Amniotic epithelial cell (primary cell): ENCODE measurements at regions not wholly inside any gene's neighbourhood (a gene's known extent, or its start where the extent isn't known, plus 50 kb on each side); places are given as distances from the start of the nearest gene placed in this dataset.

ENCODE experiments used
- DNase-seq: peaks from one replicate; pipeline ENCODE4 v3.0.0-alpha.2; 2010; ENCODE audit warnings: low read depth

DNA sequence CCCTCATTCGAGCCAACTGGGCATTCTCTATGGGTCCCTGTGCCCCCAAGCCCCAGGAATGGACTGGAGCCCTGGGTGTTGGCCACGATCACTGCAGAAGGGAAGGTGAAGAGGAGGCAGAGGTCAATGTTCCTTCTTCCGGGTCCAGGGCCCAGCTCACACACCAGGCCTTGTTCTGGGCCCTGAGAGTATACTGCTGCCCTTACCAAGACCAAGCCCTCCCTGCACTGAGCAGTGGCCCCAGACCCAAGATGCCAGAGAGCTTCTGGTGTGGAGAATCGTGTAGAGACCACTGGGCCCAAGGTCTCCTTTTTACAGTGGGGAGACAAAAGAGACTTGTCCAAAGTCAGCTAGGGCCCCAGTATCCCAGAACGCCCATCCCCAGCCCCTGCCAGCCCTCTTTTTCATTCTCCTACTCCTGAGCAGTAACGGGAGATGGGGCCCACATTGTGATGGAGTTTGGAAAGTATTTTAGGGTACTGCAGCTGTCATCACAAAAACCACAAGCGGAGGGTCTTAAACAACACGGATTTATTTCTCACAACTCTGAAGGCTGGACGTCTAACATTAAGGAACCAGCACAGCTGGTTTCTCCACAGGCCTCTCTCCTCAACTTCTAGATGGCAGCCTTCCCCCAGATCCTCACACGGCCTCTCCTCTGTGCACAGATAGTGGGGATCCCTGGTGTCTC, 79.4 kb downstream of the PDGFA start:
- no peak for DNase-seq

DNA sequence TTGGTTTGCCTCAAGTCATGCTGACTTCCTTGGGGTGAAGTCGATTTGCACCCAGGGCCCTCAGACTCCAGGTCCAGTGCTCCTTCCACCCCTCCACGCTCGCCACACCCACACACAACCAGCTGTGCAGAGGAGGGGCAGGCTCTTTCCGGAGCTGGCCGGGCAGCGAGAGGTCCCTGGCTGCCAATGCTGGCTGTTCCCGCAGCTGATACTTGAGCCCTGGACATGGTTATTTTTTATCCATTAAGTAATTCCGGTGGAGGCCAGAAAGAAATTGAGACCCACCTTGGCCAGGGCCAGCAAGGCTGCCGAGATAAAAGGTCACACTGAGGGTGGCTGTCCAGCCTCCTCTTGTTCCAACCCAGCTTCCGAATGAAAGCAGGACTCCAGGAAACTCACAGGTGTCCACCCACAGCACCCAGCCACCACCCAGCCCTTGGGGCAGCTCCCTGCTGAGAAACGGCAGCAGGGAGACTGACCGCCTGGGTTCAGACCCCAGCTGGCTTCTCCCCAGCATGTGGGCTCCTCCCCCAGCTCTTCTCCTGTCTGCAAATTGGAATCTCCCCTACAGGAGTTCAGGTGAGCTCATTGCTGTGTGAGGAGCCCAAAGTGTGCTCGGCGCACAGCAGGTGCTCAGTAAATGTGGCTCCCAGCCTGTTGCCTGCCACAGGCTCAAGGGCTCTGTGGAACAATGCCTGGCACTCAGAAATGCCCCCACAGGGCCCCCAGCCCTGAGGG, 77.8 kb downstream of the PDGFA start:
- no peak for DNase-seq

DNA sequence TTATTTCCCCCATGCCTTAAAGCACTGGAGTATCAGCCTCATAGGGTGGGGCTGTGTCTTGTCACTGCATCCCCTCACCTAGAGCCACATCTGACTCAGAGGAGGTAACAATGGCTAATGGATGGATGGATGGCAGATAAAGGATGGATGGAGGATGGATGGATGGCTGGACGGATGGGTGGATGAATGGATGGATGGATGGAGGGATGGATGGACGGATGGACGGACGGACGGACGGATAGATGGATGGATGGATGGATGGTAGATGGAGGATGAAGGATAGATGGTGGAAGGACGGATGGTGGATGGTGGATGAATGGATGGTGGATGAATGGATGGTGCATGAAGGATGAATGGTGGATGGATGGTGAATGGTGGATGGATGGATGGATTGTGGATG, 77.2 kb downstream of the PDGFA start:
- DNase-seq: no peak

DNA sequence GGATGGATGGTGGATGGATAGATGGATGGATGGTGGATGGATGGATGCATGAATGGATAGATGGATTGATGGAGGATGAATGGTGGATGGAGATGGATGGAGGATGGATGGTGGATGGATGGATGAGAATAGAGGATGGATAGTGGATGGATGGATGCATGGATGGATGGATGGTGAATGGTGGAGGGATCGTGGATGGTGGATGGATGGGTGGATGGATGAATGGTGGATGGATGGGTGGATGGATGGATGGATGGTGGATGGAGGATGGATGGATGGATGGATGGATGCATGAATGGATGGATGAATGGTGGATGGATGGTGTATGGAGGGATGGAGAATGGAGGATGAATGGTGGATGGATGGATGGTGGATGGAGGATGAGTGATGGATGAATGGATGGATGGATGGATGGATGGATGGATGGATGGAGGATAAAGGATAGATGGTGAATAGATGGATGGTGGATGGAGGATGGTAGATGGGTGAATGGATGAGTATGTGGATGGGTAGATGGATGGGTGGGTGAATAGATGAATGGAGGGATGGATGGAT, 76.3 kb downstream of the PDGFA start:
- DNase-seq: no peak

DNA sequence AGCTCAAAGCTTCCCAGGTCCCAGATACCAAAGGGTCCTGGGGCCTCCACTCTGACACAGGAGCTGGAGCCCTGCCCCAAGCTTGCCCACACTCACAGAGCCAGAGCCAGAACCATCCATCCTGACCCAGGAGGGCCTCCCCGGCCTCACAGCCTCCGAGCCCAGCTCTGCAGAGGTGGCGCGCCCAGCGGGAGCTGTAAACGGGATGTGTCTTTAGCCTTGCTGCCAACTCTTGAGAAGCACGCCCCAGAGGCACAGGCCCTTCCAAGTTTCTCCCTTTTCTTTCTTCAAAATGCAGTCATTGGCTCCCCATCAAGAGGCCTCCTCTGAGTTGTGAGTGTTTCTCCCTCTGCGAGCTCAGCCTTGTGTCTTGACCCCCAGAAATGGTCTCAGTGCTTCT, 75.0 kb downstream of the PDGFA start:
- DNase-seq: no peak

DNA sequence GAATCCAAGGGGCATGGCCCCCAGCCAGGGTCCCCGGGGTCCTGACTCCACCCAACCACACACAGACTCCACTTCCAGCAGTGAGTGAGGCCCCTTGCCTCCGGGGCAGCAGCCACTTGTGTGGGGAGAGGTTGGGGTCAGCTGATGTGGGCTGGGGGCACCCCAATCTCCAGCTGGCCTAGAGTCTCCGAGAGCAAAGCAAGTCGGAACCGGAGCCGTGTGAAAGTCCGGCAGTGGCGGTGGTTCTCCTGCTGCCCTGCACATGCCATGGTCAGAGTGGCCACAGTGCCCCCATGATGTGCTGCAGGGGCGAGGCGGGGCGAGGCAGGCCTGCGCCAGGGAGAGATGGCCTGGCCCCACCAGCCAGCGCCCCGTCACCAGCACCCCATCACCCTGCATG, 74.6 kb downstream of the PDGFA start:
- DNase-seq: no peak

DNA sequence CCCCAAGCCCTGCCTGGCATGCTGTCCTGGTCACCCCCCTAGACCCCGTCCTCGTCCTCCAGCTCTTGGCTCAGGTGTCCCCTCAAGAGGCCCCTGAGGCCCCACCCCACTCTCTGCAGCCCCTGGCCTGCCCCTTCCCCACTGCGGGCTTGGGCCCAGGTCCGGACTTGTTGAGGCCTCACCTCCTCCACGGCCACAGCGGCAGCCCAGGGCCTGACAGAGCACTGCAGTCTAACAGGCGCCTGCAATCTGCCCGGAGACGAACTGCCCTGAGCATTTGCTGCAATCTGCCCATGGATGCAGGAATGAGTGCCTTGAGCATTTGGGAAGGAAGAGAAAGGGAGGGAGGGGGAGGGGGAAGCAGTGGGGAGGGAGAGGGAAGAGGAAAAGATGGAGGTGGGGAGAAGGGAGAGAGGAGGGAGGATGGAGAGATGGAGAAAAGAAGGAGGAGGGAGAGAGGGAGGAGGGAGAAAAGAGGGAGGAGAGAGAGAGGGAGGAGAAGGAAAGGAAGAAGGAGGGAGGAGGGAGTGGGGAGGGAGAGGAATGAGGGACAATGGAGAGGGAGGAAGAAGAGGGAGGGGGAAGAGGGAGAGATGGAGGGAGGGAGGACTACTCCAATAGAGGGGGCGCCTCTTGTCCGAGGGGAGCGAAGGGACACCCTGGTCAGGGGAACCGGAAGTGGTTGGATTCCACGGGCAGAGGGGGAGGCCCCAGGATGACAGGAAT, 73.9 kb downstream of the PDGFA start:
- no peak for DNase-seq

DNA sequence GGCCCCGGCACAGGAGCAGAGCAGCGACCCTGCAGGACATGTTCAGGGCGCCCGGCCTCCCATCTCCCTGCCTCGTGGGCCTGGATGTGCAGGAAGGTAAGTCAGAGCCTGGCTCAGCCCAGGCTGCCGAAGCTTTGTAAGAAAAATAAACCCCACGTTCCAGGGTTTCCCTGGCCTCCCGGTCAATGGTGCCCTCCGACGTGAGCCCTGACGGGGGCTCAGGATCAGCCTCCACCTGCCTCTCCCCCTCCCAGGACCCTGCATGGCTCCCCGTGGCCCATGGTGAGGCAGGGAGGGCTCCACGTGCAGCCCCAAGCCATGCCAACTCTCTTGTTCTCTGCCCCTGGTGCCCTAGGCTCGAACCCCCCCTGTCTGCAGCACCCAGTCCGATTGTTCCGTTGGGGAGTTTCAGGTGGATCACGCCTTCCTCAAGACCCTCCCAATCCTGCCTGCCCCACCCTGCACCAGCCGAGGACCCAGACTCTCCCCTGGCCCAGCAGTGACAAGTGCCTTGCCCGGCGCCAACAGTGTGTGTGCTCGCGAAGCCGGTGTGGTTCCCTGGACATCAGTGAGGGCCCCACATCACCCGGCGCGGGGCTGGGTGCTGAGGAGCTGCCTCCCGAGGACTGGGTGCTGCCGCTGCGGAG, 73.2 kb downstream of the PDGFA start:
- no peak for DNase-seq
